GM12878 (cell line): ENCODE measurements at regions not wholly inside any gene's neighbourhood (a gene's known extent, or its start where the extent isn't known, plus 50 kb on each side); places are given as distances from the start of the nearest gene placed in this dataset.

Source experiments
- ASH2L ChIP-seq: fragments of 300-600, 200-600 bp; sonication (generic); IDR thresholded peaks from 2 replicates; pipeline ENCODE4 v1.6.1; 2017; ENCODE audit warnings: low read depth, mild to moderate bottlenecking, borderline replicate concordance
- CTCF ChIP-seq, 3 experiments: IDR thresholded peaks in 2 of 3; conservative IDR thresholded peaks in 1 of 3; 2 replicates each; pipeline ENCODE4 v1.5.1; 2011; ENCODE audit warnings: low read depth in 3 of 3, low read length in 3 of 3, mild to moderate bottlenecking in 3 of 3, control low read depth in 2 of 3, moderate library complexity in 2 of 3, inconsistent platforms in 1 of 3, mixed read lengths in 1 of 3; ENCODE audit not compliant: control insufficient read depth in 2 of 3, insufficient read depth in 1 of 3; ENCODE audit errors: extremely low read depth in 1 of 3
- HDGF ChIP-seq: fragments of 450-650 bp; IDR thresholded peaks from 2 replicates; pipeline ENCODE4 v1.6.1; 2016; ENCODE audit warnings: antibody characterized with exemption
- KAT2A ChIP-seq: conservative IDR thresholded peaks from 2 replicates; pipeline ENCODE4 v1.6.1; 2011; ENCODE audit warnings: low read depth, low read length; ENCODE audit not compliant: control insufficient read depth
- LARP7 ChIP-seq: fragments of 450-650 bp; IDR thresholded peaks from 2 replicates; pipeline ENCODE4 v1.6.1; 2017; ENCODE audit warnings: mild to moderate bottlenecking
- MTA2 ChIP-seq: fragments of 450-650 bp; IDR thresholded peaks from 2 replicates; pipeline ENCODE4 v1.6.1; 2016; ENCODE audit warnings: low read depth, mild to moderate bottlenecking, moderate library complexity
- MTA3 ChIP-seq: IDR thresholded peaks from 2 replicates; pipeline ENCODE4 v1.6.1; 2012; ENCODE audit warnings: low read length, inconsistent platforms, borderline replicate concordance
- MYC ChIP-seq: IDR thresholded peaks from 2 replicates; pipeline ENCODE4 v1.6.1; 2011; ENCODE audit warnings: mild to moderate bottlenecking, low read length, moderate library complexity, inconsistent platforms; ENCODE audit not compliant: insufficient read depth, insufficient replicate concordance, insufficient read length, severe bottlenecking
- NFXL1 ChIP-seq: fragments of 450-650 bp; IDR thresholded peaks from 2 replicates; pipeline ENCODE4 v1.6.1; 2017; ENCODE audit warnings: antibody characterized with exemption, mild to moderate bottlenecking, borderline replicate concordance
- NR2F1 ChIP-seq: fragments of 450-650 bp; conservative IDR thresholded peaks from 2 replicates; pipeline ENCODE4 v1.6.1; 2017; ENCODE audit warnings: mild to moderate bottlenecking
- POLR2AphosphoS2 ChIP-seq: IDR thresholded peaks from 2 replicates; pipeline ENCODE4 v1.6.1; 2011; ENCODE audit warnings: low read depth, mild to moderate bottlenecking, low read length, improper control_type of control experiment, moderate library complexity
- PRDM15 ChIP-seq: fragments of 450-650 bp; formaldehyde crosslinking; IDR thresholded peaks from 2 replicates; pipeline ENCODE4 v1.4.0; 2020; ENCODE audit warnings: mild to moderate bottlenecking, moderate library complexity
- SREBF2 ChIP-seq: IDR thresholded peaks from 2 replicates; pipeline ENCODE4 v1.6.1; 2012; ENCODE audit warnings: mild to moderate bottlenecking, low read length
- STAT1 ChIP-seq: fragments of 450-650 bp; conservative IDR thresholded peaks from 2 replicates; pipeline ENCODE4 v1.6.1; 2014; ENCODE audit warnings: antibody characterized with exemption, mild to moderate bottlenecking
- SUPT20H ChIP-seq: IDR thresholded peaks from 2 replicates; pipeline ENCODE4 v1.6.1; 2011; ENCODE audit warnings: low read depth, mild to moderate bottlenecking, low read length, moderate library complexity, borderline replicate concordance; ENCODE audit not compliant: control insufficient read depth
- TBL1XR1 ChIP-seq: IDR thresholded peaks from 2 replicates; pipeline ENCODE4 v1.6.1; 2012; ENCODE audit warnings: low read depth, low read length, improper control_type of control experiment
- TCF7 ChIP-seq: IDR thresholded peaks from 2 replicates; pipeline ENCODE4 v1.6.1; 2014; ENCODE audit warnings: antibody characterized with exemption, borderline replicate concordance
- ZNF24 ChIP-seq: fragments of 450-650 bp; IDR thresholded peaks from 2 replicates; pipeline ENCODE4 v1.6.1; 2017; ENCODE audit warnings: antibody characterized with exemption, mild to moderate bottlenecking
- ZNF687 ChIP-seq: fragments of 450-650 bp; IDR thresholded peaks from 2 replicates; pipeline ENCODE4 v1.6.1; 2017; ENCODE audit warnings: mild to moderate bottlenecking, moderate library complexity
- ZSCAN29 ChIP-seq: fragments of 450-650 bp; IDR thresholded peaks from 2 replicates; pipeline ENCODE4 v1.6.1; 2017; ENCODE audit warnings: mild to moderate bottlenecking, moderate library complexity

- TF ChIP-seq PRDM15 (CRISPR knock-in tag) (no peak), SUPT20H (no peak), ZSCAN29 (no peak), KAT2A (no peak), MTA2 (peak; percentile 90), TBL1XR1 (no peak), ASH2L (no peak), HDGF (no peak), TCF7 (peak; percentile 45; the same call in 1 of the 2 replicates), STAT1 (no peak), MTA3 (peak; percentile 65; the same call in 1 of the 2 replicates), SREBF2 (no peak), ZNF687 (peak; percentile 73; the same call in 1 of the 2 replicates), NR2F1 (peak; percentile 60), ZNF24 (0 out of 2 replicates have a peak, but pooled peaks have one; percentile 25), MYC (no peak), CTCF (IDR thresholded peaks at IDR 0.05 in 2 of 3, conservative IDR thresholded peaks at IDR 0.05 in 1 of 3; ENCODE audit: control insufficient read depth in 2 of 3, extremely low read depth in 1 of 3, insufficient read depth in 1 of 3, low read depth in 3 of 3, low read length in 3 of 3) (no peak), LARP7 (no peak), POLR2AphosphoS2 (no peak), NFXL1 (no peak)
Measured at GRCh38 chr1:169049258-169049938, 57.1 kb upstream of the ATP1B1 start (continued).
